H9 (cell line): ENCODE measurements at regions not wholly inside any gene's neighbourhood (a gene's known extent, or its start where the extent isn't known, plus 50 kb on each side); places are given as distances from the start of the nearest gene placed in this dataset.
"Not testable (repeated sequence)": the region's sequence is repeated elsewhere in the genome, so short reads cannot be mapped to it uniquely, and the experiment has no call there.

ENCODE experiments used
- DNase-seq: peaks from one replicate; pipeline ENCODE4 v3.0.0-alpha.2; 2017
- H2AFZ ChIP-seq: one replicate; pipeline ENCODE4 v1.6.1; 2013; ENCODE audit warnings: mild to moderate bottlenecking, low read length, control low read depth, moderate library complexity
- H2AK5ac ChIP-seq: 2 replicates; pipeline ENCODE4 v1.6.1; 2013; ENCODE audit warnings: low read length, control low read depth, mixed read lengths; ENCODE audit not compliant: insufficient read length
- H2BK120ac ChIP-seq: one replicate; pipeline ENCODE4 v1.6.1; 2013; ENCODE audit warnings: low read depth, mild to moderate bottlenecking, low read length, control low read depth, inconsistent platforms; ENCODE audit not compliant: poor library complexity, severe bottlenecking
- H2BK12ac ChIP-seq: 2 replicates; pipeline ENCODE4 v1.6.1; 2013; ENCODE audit warnings: low read length, control low read depth, mixed read lengths, low read depth; ENCODE audit not compliant: insufficient read length
- H2BK15ac ChIP-seq: 2 replicates; pipeline ENCODE4 v1.6.1; 2013; ENCODE audit warnings: low read depth, low read length, control low read depth
- H2BK20ac ChIP-seq: one replicate; pipeline ENCODE4 v1.6.1; 2013; ENCODE audit warnings: low read depth, mild to moderate bottlenecking, low read length, control low read depth, inconsistent platforms; ENCODE audit not compliant: poor library complexity, severe bottlenecking
- H2BK5ac ChIP-seq: 2 replicates; pipeline ENCODE4 v1.6.1; 2013; ENCODE audit warnings: low read length, control low read depth, mixed read lengths; ENCODE audit not compliant: insufficient read length
- H3K14ac ChIP-seq: 2 replicates; pipeline ENCODE4 v1.6.1; 2013; ENCODE audit warnings: low read length, control low read depth; ENCODE audit not compliant: insufficient read depth
- H3K18ac ChIP-seq: 2 replicates; pipeline ENCODE4 v1.6.1; 2013; ENCODE audit warnings: low read depth, mild to moderate bottlenecking, mixed read lengths, low read length, control low read depth; ENCODE audit not compliant: insufficient read length
- H3K23ac ChIP-seq: 2 replicates; pipeline ENCODE4 v1.6.1; 2013; ENCODE audit warnings: low read length, control low read depth, mixed read lengths, low read depth; ENCODE audit not compliant: insufficient read length
- H3K23me2 ChIP-seq: 2 replicates; pipeline ENCODE4 v1.6.1; 2013; ENCODE audit warnings: low read depth, mild to moderate bottlenecking, mixed read lengths, low read length, control low read depth; ENCODE audit not compliant: insufficient read length, poor library complexity, severe bottlenecking
- H3K27ac ChIP-seq: 2 replicates; pipeline ENCODE4 v1.5.1; 2013; ENCODE audit warnings: low read length, control low read depth, mixed read lengths, low read depth; ENCODE audit not compliant: insufficient read length
- H3K27me3 ChIP-seq: 2 replicates; pipeline ENCODE4 v1.6.1; 2013; ENCODE audit warnings: low read length, control low read depth, inconsistent platforms; ENCODE audit not compliant: insufficient read depth
- H3K4ac ChIP-seq: 2 replicates; pipeline ENCODE4 v1.6.1; 2013; ENCODE audit warnings: low read depth, mild to moderate bottlenecking, control low read depth, inconsistent platforms, low read length, moderate library complexity
- H3K4me1 ChIP-seq: 2 replicates; pipeline ENCODE4 v1.6.1; 2013; ENCODE audit warnings: low read length, control low read depth, inconsistent platforms; ENCODE audit not compliant: insufficient read depth
- H3K4me2 ChIP-seq: 2 replicates; pipeline ENCODE4 v1.6.1; 2013; ENCODE audit warnings: low read length, control low read depth, mixed read lengths; ENCODE audit not compliant: insufficient read length, insufficient read depth
- H3K56ac ChIP-seq: 2 replicates; pipeline ENCODE4 v1.6.1; 2013; ENCODE audit warnings: low read depth, mild to moderate bottlenecking, mixed read lengths, low read length, control low read depth; ENCODE audit not compliant: insufficient read length
- H3K79me1 ChIP-seq: 2 replicates; pipeline ENCODE4 v1.6.1; 2013; ENCODE audit warnings: low read depth, mild to moderate bottlenecking, moderate library complexity, low read length, control low read depth, inconsistent platforms; ENCODE audit not compliant: insufficient read depth, poor library complexity, severe bottlenecking
- H3K79me2 ChIP-seq: 2 replicates; pipeline ENCODE4 v1.6.1; 2013; ENCODE audit warnings: low read length, control low read depth, inconsistent platforms; ENCODE audit not compliant: insufficient read depth
- H3K9ac ChIP-seq: 2 replicates; pipeline ENCODE4 v1.6.1; 2013; ENCODE audit warnings: low read length, control low read depth, mixed read lengths; ENCODE audit not compliant: insufficient read length; ENCODE audit errors: extremely low read depth
- H3K9me3 ChIP-seq: one replicate; pipeline ENCODE4 v1.6.1; 2013; ENCODE audit warnings: low read depth, low read length, inconsistent platforms; ENCODE audit not compliant: control insufficient read depth
- H3T11ph ChIP-seq: one replicate; pipeline ENCODE4 v1.6.1; 2013; ENCODE audit warnings: mild to moderate bottlenecking, low read length, control low read depth, inconsistent platforms
- H4K20me1 ChIP-seq: one replicate; pipeline ENCODE4 v1.6.1; 2013; ENCODE audit not compliant: control insufficient read depth, insufficient read length, insufficient read depth
- H4K5ac ChIP-seq: 2 replicates; pipeline ENCODE4 v1.6.1; 2013; ENCODE audit warnings: low read depth, mild to moderate bottlenecking, mixed read lengths, low read length, control low read depth; ENCODE audit not compliant: insufficient read length
- H4K8ac ChIP-seq: replicated peaks from 2 replicates; pipeline ENCODE4 v1.6.1; 2013; ENCODE audit warnings: low read length, control low read depth, mixed read lengths, low read depth; ENCODE audit not compliant: insufficient read length
- H4K91ac ChIP-seq: 2 replicates; pipeline ENCODE4 v1.6.1; 2013; ENCODE audit warnings: low read depth, mild to moderate bottlenecking, moderate library complexity, mixed read lengths, low read length, control low read depth; ENCODE audit not compliant: insufficient read length
- H3K27ac Mint-ChIP-seq, 3 experiments: 2 replicates in 2 of 3; 3 replicates in 1 of 3; pipeline ENCODE4 v1.8.0; 2020 to 2021; ENCODE audit warnings: mixed read lengths in 3 of 3, mild to moderate bottlenecking in 1 of 3, moderate library complexity in 1 of 3
- H3K27me3 Mint-ChIP-seq: 2 replicates; pipeline ENCODE4 v1.8.0; 2021; ENCODE audit warnings: low read depth, mild to moderate bottlenecking, moderate library complexity, mixed read lengths
- H3K36me3 Mint-ChIP-seq, 3 experiments: 2 replicates in 2 of 3; 3 replicates in 1 of 3; pipeline ENCODE4 v1.8.0; 2020 to 2021; ENCODE audit warnings: low read depth in 3 of 3, mixed read lengths in 3 of 3; ENCODE audit not compliant: insufficient read depth in 1 of 3
- H3K4me1 Mint-ChIP-seq, 2 experiments: 2 replicates each; pipeline ENCODE4 v1.8.0; 2020; ENCODE audit warnings: mixed read lengths in 2 of 2
- H3K4me3 Mint-ChIP-seq, 2 experiments: 2 replicates in 1 of 2; 3 replicates in 1 of 2; pipeline ENCODE4 v1.8.0; 2020 to 2021; ENCODE audit warnings: mild to moderate bottlenecking in 2 of 2, mixed read lengths in 2 of 2, moderate library complexity in 1 of 2
- H3K9me3 Mint-ChIP-seq, 2 experiments: 2 replicates in 1 of 2; 3 replicates in 1 of 2; pipeline ENCODE4 v1.8.0; 2020; ENCODE audit warnings: mild to moderate bottlenecking in 2 of 2, mixed read lengths in 2 of 2, moderate library complexity in 1 of 2
- CTCF ChIP-seq: fragments of 200-600 bp; sonication (generic); conservative IDR thresholded peaks from 3 replicates; pipeline ENCODE4 v1.8.0; 2021; ENCODE audit warnings: antibody characterized with exemption, mild to moderate bottlenecking
- WGBS: extraction: QIAGEN DNeasy Blood & Tissue Kit; methylation state at CpG from one replicate; pipeline ENCODE4 v1.1.7; 2013; ENCODE audit warnings: missing lambda C conversion rate, low lambda C conversion rate, mixed read lengths; ENCODE audit not compliant: insufficient read length; ENCODE audit errors: extremely low coverage; 5-methylcytosine and 5-hydroxymethylcytosine counted together

GRCh38 chr4:126411047-126411446, 1096.3 kb downstream of the FAT4 start:
- H2BK120ac ChIP-seq, result no peak overlapping the region
- no peak overlapping the region for H2BK12ac ChIP-seq
- no peak overlapping the region for H2BK20ac ChIP-seq
- Mint-ChIP-seq H3K27ac (no peak overlapping the region), H3K27me3 (no peaks in the 10 kb centered on the region), H3K36me3 (no peaks in the 10 kb centered on the region), H3K4me1 (no peaks in the 10 kb centered on the region), H3K4me3 (no peak overlapping the region), H3K9me3 (no peaks in the 10 kb centered on the region; a peak in 1 of 5 replicates)
- no peak overlapping the region for H2BK5ac ChIP-seq
- H3K14ac ChIP-seq, result no peak overlapping the region
- no peak overlapping the region for H3K56ac ChIP-seq
- no peak overlapping the region for H3K9ac ChIP-seq
- no peaks in the 10 kb centered on the region for H3K79me1 ChIP-seq
- H3K9me3 ChIP-seq, result no peaks in the 10 kb centered on the region
- H2AFZ ChIP-seq, result no peak overlapping the region
- no peak overlapping the region for H3T11ph ChIP-seq
- H3K23ac ChIP-seq, result no peak overlapping the region
- no peaks in the 10 kb centered on the region for H3K79me2 ChIP-seq
- DNase-seq, result no peak
- H4K5ac ChIP-seq, result no peak overlapping the region
- no peak overlapping the region for H3K4me2 ChIP-seq
- no peak overlapping the region for H2BK15ac ChIP-seq
- no peak overlapping the region for H4K8ac ChIP-seq
- WGBS, result no CpG with 5 or more reads among the region's 2 CpGs
- no peak overlapping the region for H4K91ac ChIP-seq
- no peaks in the 10 kb centered on the region for H3K23me2 ChIP-seq
- H3K4me1 ChIP-seq, result no peaks in the 10 kb centered on the region
- no peak overlapping the region for H3K27ac ChIP-seq
- TF ChIP-seq CTCF, result no peak
- H3K27me3 ChIP-seq, result no peaks in the 10 kb centered on the region
- H4K20me1 ChIP-seq, result no peaks in the 10 kb centered on the region
- H2AK5ac ChIP-seq, result no peak overlapping the region
- no peak overlapping the region for H3K18ac ChIP-seq
- no peak overlapping the region for H3K4ac ChIP-seq

- not testable (repeated sequence) for H3K4me1 Mint-ChIP-seq, H3K18ac ChIP-seq, H3K27me3 Mint-ChIP-seq
Measured at GRCh38 chr4:126412310-126412709, 1097.6 kb downstream of the FAT4 start.

More at GRCh38 chr4:126412310-126412709, 1097.6 kb downstream of the FAT4 start:
- H3K4me3 Mint-ChIP-seq, H3K4ac ChIP-seq, H3T11ph ChIP-seq, H3K36me3 Mint-ChIP-seq, H2AFZ ChIP-seq, H4K5ac ChIP-seq, H2AK5ac ChIP-seq, H3K27me3 ChIP-seq, H3K4me1 ChIP-seq, H3K9ac ChIP-seq, H3K79me1 ChIP-seq, H3K9me3 Mint-ChIP-seq, H2BK15ac ChIP-seq, H3K56ac ChIP-seq, H3K27ac ChIP-seq, H4K8ac ChIP-seq, H2BK12ac ChIP-seq, H3K14ac ChIP-seq, H3K9me3 ChIP-seq, H4K20me1 ChIP-seq, H3K27ac Mint-ChIP-seq, H4K91ac ChIP-seq, H3K4me2 ChIP-seq, H3K23me2 ChIP-seq, H2BK120ac ChIP-seq, H2BK5ac ChIP-seq, H2BK20ac ChIP-seq, H3K23ac ChIP-seq, H3K79me2 ChIP-seq, DNase-seq: not testable (repeated sequence)
- WGBS, result no CpG with 5 or more reads among the region's 1 CpG
